Stimulated activated CD8-positive, alpha-beta memory T cell treated with anti-CD3 and anti-CD28 coated beads, Interleukin-4, amount 100 ng/mL, for 4 hours (primary cell): ENCODE measurements at regions not wholly inside any gene's neighbourhood (a gene's known extent, or its start where the extent isn't known, plus 50 kb on each side); places are given as distances from the start of the nearest gene placed in this dataset.

ENCODE experiments used
- DNase-seq, 2 donors: peaks; one replicate each; pipeline ENCODE4 v3.0.0-alpha.2; 2020; ENCODE audit warnings: low read depth in 2 of 2, low spot score in 1 of 2

- no peak for DNase-seq
Observed at GRCh38 chr14:65928995-65929394, 516.5 kb downstream of the FUT8 start.

DNA sequence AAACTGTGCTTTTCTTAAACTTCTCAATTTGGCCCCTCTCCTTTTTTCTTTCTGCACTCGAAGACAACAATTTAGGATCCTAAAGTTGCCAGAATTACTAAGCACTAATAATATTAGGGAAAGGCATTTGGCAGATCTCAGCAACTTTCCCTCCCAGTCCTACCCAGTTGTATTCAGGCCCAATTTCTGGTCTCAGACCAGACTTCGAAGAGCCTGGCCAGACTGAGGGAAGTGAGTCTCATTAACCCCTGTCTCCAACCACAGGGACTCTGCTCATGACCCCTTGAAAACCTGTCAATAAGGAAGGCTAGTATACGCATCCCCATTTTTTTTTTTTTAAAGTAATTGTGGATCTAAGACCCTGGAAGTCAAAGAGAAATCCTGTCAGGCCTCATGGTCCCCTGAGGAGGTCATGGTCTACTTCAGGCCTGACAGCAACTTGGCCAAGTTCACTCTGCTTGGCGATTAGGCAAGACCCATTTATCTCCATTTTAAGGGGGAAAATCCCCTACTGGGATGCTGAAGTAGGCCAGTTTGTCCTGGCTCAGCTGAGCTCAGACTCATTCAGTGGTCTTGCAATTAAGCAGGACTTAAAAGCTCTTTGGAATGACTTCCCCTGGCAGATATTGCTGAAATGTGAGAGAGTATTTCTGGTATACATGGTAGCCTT, 521.0 kb downstream of the FUT8 start:
- DNase-seq: no peak

DNA sequence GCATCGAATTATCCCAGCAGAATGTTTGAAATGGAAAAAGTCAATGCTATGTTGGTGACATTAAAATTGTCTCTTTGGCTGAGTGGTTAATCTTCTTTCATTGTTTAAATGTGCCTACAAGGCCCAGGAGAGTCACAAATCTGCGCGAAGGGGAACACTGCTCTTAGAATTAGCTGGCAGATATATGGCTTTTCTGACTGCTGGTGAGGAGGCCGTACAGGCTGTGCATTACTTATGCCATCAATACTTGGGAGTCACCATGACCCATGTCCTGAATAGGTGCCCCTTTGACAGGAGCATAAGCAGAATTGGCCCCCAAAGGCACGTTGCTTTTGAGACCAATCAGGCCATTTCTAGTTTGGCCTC, 521.5 kb downstream of the FUT8 start:
- DNase-seq: no peak

DNA sequence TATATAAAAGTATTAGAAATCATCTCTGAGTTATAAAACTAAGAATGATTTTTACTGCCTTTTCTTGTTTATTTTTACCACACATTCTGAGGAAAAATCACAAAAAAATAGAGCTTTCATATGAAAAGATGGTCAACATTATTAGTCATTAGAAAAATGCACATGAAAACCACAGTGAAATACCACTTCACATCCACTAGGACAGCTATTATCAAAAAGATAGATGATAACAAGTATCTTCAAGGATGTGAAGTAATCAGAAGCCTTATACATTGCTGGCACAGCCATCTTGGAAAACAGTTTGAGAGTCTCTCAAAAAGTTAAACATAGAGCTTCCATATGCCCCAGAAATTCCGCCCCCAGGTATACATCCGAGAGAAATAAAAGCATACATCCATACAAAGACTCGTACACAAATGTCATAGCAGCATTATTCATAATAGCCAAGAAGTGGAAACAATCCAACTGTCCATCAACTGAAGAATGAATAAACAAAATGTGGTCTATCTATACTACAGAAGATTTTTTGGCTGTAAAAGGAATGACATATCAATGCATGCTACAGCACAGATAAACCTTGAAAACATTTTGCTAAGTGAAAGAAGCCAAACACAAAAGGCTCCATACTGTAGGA, 523.9 kb downstream of the FUT8 start:
- no peak for DNase-seq

- DNase-seq: no peak
Observed at GRCh38 chr14:65937079-65937959, 524.8 kb downstream of the FUT8 start.

DNA sequence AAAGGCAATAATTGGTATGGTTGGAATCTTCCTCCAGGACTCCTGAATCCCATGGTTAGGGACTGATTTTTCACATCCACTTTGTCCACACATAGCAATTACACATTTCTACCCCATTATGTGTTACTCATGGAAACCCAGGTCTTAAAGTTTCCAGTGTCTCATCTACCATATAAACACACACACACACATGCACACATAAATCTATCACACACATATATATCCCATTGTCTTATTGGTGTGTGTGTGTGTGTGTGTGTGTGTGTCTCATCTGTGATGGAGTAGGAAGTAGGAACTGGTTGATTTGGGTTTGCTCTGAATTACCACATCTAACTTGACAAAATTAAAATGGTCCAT, 525.4 kb downstream of the FUT8 start:
- no peak for DNase-seq

GRCh38 chr14:65938738-65939137, 526.2 kb downstream of the FUT8 start:
- DNase-seq: no peak

DNA sequence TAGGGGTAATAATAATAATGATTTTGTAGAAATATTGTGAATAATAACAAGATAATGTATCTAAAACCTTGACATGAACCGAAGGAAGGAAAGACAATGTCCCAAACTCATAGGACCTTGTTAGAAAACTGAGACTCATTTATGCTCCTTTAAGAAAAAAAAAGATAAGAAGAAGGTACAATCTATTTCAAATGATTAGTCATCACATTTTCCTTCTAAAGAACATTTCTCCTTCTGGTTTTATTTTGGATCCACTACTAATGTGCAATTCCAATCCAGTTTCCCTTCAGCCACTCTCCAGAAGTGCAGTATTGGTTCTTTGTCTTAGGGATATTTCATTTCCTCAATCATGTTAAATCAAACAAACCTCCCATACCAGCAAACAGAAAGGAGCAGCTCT, 526.7 kb downstream of the FUT8 start:
- no peak for DNase-seq

GRCh38 chr14:65940056-65940735, 527.7 kb downstream of the FUT8 start:
- DNase-seq: no peak

GRCh38 chr14:65941091-65941490, 528.6 kb downstream of the FUT8 start:
- no peak for DNase-seq

- DNase-seq: no peak
Observed at GRCh38 chr14:65943150-65943549, 530.6 kb downstream of the FUT8 start.

- no peak for DNase-seq
Observed at GRCh38 chr14:65943916-65944410, 531.4 kb downstream of the FUT8 start.

DNA sequence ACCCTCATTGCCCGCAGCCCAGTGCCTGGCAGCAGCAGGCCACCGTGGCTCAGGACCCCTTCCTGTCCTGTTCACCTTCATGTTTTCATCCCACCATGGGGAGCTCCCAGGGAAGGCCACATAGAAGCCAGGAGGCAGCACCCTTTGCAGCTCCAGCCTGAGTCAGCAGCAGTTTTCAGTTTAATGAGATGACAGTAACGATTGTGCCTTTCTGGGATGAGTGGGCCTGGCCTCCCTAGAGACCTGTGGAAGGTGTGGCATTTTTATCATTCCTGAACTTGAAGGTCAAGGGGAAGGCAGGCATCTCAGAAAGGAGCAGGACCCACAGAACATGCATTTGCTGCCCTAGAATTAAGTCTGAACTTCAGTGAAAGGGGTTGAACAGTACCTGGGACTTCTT, 532.8 kb downstream of the FUT8 start:
- DNase-seq: no peak

- DNase-seq: no peak
Observed at GRCh38 chr14:65946494-65946893, 534.0 kb downstream of the FUT8 start.

GRCh38 chr14:65948302-65948701, 535.8 kb downstream of the FUT8 start:
- DNase-seq: no peak

GRCh38 chr14:65949711-65950516, 536.3 kb upstream of the CCDC196 start:
- DNase-seq: no peak

GRCh38 chr14:65954942-65955341, 531.2 kb upstream of the CCDC196 start:
- no peak for DNase-seq

DNA sequence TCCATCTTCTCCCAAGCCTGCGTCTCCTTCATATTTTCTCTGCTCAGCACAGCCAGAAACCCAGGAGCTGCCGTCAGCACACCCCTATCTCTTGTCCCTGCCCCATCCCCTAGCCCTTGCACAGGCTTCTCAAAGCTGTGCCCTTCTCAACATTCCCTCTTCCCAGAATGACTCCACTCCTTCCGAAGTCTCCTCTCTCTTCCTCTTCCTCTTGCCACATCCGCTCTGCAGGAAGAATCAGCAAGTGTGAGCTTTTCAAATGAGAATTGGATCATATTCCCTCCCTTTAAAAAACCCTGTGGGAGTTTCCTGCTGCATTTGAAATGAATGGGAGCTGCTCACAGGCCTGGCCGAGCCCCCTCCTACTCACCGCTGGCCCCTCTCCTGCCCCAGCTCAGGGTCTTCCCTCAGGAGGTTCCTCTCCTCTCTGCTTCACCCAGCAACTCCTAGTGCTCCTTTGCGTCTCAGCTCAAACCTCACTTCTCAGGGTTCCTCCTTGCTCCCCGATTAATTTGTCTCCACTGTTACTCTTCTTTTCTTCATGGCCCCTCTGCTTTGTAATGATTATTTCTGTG, 528.5 kb upstream of the CCDC196 start:
- no peak for DNase-seq

DNA sequence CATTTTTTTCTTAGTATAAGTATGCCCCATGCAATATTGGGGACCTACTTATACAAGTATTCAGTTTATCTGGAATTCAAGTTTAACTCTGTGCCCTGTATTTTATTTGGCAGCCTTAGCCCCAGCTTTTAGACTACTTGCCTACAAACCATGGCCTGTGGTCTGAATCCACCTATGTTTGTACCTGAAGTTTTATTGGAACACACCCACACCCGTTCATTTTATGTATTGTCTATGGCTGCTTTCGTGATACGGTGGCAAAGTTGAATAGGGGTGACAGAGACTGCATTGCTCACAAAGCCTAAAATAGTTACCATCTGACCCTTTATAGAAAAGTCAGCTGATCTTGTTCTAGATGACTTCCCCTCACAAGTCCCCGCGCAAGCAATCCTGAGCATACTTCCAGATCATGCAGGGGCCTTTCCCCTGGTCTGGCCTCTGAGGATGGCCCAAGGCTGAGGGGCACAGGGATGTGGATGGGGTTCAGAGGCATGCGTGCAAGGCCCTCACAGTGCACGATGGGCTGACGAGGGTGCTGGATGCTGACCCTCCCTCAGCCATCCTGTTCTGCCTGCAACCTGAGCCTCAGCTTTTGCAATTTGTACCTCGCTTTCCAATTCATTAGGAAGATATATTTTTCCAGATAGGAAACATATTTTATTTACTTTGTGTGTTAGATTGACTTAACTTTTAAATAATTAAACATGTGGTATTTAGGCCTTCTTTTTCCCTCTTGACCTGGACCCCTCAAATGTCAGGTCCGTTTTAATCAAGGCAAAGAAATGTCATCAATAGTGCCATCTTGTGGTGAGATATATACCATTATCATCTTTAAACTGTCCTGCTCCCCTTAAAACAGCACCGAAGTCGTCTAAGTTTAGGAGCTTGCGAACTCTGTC, 527.3 kb upstream of the CCDC196 start:
- DNase-seq: no peak
